ENCODE measurements at regions not wholly inside any gene's neighbourhood (a gene's known extent, or its start where the extent isn't known, plus 50 kb on each side); places are given as distances from the start of the nearest gene placed in this dataset.

DNA sequence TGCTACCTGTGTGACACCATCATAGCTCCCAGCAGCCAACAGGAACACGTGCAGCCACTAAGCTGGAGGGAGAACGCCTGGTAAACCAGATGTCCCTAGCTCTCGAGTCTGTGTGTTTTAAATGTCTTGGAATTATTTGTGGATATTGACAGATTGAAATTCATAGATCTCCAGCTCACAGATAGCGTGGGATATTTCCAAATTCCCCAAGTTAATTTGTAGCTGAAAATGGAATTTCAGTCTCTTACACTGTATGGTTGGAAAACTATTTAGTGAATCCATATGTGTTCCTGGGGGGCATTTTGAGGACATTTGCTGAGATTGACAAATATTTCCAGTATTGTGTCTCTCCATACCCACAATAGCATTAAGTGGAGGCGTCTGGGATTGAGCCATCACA lies 618.6 kb upstream of the TMEM132C start:
- no peak for DNase-seq

DNA sequence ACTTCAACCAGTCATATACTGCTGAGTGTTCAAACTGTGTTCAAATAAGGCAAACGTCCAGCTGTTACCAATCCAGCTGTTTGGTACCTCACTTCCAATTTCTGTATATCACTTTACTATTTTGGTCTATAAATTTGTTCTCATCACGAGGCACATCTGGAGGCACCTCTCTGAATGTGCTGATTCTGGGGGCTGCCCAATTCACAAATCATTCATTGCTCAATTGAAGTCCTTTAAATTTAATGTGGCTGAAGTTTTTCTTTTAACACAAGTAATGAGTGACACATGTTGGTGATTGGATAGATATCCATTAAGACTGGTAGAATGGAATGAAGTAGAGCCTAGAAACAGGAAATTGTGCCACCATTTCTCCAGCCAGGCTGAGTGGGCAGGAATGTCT lies 617.0 kb upstream of the TMEM132C start:
- DNase-seq, result no peak

DNA sequence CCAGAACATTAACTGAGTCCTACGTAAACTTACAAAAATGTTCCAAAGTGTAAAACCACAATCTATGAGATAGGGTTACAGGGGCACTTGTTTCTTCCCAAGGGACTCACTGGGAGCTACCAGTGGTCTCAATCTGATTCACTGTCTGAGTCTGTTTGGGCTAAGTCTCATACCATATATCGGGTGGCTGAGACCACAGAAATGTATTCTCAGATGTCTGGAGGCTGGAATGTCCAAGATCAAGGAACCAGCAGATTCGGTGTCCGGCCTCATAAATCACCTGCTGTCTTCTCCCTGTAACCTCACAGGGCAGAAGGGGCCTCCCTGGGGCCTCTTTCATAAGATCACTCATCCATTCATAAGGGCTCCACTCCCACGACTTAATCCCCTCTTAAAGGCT lies 616.3 kb upstream of the TMEM132C start:
- DNase-seq, result no peak

DNA sequence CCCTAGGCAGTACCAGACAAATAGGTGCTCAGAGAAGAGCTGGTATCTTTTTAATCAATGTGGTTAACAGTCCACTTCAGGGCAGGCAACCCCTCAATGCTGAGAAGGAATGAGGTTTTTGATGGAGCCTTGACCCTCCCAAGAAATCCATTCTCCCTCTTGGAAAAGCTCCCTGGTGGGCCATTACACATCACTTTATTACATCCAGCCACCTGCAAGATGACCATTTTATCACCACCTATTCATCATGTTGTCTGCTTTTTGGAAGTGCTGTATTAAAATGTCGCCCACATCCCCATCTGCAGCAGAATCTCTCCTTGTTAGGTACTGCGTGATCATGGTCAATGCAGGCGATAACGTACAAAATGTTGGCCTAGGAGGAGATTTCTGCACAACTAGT lies 614.7 kb upstream of the TMEM132C start:
- no peak for DNase-seq

DNA sequence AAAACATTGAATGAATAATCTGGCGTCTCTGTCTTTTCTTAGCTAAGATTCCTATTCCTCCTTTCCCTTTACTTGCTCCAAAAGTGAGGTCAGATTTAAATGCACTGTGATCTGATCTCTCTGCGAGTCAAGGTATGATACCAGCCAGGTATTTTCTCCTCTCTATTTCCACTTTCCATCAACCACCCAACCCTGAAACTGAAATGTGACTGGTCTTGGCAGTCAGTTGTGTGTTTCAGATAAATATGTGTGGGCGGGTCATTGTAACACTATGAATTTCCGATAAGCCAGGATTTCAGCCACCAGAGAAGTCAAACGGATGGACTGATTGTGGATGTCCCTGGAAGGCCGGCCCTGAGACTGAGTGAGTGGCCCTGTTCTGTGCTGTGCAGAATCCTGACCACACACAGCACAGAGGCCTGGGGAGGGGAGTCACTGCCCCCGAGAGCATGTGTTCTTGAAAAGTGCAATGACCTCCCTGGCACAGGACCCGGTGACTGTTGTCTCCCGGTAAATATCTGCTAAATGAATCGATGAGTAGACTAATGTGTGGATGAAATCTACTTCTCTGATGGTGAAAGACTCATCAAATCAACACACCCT lies 612.5 kb upstream of the TMEM132C start:
- no peak for DNase-seq

DNA sequence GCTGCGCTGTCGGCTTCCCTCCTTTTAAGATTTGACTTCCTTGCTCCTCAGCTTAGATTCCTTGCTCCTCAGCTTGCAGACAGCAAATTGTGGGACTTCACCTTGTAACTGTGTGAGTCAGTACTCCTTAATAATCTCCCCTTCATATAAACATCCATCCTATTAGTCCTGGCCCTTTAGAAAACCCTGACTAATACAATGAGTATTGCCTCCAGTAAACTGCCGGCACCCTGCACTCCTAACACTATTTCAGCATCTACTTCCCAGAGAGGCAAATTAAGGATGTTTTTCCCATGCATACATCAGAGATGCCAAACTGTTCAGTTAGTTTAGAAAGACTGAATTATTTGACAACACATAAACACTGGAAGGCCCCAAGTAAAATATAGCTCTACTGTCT lies 611.3 kb upstream of the TMEM132C start:
- DNase-seq, result no peak

DNA sequence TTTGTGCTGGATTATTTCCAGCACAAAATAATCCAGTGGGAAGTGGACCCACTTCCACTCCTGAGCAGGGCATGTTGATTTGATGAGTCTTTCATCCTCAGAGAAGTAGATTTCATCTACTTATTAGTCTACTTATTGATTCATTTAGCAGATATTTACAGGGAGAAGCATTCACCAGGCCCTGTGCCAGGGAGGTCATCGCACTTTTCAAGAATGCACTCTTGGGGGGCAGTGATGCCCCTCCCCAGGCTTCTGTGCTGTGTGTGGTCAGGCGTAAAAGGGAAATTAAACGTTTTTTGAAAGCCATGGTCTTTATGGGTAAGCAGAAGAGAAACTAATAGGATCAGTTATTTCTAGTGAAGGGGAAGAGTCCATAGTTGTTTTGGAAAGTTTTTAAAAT lies 610.7 kb upstream of the TMEM132C start:
- DNase-seq, result no peak

DNA sequence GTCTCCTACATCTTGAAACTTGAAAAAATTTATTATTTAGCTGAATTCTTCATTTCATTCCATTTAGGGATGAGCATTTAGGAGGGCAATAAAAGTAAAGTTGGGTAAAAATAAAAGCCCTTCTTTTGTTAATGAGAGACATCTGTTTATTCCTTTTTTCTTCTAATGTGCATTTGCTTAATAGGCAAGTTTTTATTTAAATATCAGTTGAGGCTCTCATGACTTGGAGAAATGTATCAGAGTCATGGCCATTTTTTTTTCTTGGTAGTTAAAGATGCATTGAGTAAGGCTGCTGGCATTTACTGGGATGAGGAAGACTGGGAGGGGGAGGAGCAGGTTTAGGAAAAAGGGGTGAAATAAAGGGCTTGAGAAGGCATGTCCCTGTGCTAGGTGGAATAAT lies 609.9 kb upstream of the TMEM132C start:
- DNase-seq, result no peak

DNA sequence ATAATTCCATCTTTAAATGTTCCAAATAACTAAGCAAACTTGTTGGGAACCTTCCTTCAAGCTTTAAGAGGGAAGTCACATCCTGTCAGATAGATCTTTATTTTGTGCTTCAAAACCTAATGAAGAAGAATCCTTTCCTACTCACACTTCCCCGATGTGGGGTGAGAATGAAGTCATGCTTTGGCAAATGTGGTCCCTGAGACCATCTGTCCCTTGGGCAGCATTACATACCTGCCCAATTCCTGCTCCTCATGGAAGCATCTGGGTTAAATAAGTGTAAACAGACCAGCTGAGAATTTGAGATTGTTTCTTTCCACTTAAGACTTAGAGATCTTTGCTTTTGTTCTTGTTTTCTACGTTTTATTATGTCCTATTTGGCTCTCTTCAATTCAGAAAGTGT lies 606.0 kb upstream of the TMEM132C start:
- DNase-seq, result no peak

DNA sequence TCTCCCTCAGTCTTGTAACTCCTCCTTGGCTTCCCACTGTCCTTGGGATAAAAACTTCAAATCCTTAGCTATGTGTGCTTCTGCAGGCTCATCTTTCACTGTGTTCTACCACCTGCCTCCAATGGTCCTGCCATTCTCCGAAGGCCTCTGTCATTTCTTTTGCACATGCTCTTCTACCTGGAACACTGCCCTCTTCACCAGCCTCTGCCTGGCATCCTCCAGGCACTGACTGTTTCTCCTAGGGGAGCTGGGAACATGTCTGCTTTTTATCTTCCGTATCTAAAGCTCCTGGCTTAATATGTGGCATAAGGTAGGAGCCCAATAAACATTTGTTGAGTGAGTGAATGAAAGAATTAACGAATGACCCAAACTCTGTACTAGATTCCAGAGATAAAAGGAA lies 603.3 kb upstream of the TMEM132C start:
- DNase-seq, result no peak

DNA sequence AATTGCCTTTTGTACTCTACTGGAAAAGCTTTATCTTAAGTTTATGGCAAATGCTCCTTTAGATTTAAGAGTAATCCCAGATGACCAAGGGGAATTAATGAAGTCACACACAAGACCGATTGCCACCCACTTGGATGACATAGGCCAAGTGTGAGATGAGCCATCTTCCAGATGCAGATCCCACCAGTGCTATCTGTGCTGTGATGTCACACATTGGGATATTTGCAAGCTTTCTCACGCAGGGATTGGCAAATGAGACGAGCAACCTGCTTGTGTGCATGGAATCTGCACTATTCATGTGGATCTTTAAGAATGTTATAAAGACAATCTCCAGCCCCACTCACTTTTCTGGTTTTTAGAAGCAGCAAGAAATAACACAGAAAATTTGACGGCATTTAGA lies 602.1 kb upstream of the TMEM132C start:
- DNase-seq, result no peak

DNA sequence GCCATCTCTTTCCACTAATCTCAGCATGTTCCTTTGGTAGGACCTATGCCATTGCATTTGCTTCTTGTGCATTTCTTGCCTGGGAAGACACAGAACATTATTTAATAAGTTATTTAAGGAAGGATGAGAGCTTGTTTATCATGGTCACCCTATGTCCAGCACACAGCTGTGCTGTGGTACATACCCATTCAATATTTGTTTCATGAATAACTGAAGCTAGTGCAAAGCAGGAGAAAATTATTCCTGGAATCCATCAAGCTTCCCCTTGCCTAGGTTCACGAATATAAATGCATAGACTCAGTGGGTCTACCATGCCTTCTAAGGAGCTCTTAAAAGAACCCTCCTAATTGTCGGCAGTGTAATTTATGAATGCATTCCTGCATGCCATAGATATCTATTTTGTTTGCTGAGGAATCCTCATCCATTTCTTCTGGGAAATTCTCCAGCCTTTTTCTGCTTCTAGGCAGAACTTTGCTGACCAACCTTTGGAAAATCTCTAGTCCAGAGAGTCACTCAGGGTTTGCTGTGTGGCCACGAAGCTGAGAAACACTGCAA lies 599.8 kb upstream of the TMEM132C start:
- DNase-seq, result no peak

DNA sequence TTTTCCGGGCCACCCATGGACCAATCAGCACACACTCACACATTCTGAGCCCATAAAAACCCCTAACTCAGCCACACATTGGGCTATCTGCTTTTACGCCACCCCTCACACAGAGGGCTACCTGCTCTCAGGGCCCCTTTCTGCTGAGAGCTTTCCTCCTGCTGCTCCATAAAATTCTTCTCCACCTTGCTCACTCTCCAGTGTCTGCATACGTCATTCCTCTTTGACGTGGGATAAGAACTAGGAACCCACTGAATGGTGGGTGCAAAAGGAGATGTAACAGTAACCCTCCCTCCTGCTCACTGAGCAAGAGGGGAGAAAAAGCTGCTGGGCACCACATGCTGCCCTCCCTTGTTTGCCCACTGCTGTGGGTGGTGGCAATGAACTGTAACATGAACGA lies 596.7 kb upstream of the TMEM132C start:
- DNase-seq, result no peak

DNA sequence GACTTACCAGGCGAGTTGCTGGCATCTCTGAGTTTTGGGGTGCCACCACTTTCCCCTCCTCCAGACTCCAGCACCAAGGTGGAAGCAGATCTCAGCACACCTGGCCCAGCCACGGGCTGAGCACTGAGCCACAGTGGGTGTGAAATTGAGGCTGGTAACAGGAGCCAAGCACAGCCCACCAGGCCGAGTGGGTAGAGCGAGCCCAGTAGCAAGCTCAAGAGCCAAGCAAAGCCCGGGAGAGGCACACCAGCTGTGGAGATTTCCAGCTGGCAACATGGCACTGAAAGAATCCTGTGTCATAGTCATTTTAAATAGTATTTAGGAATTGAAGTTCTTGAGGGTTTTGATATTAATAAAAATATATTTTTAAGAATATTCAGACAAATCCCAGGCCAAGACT lies 596.2 kb upstream of the TMEM132C start:
- DNase-seq, result no peak

DNA sequence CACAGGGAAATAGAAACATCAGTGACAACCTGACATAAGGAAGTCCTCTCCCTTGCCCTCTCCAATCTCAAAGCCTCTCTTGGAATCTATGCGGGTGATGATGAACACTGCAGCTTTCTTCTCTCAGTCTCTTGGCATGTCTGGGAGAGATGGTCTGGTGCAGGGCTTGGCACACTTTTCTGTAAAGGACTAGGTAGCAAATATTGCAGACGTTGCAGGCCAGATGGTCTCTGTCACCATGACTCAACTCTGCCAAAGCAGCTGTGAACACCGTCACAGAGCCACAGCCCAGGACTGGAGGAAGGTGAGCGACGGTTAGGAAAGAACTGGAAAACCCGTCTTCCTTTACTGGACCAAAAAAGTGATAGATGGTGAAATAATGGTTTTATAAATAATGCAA lies 591.0 kb upstream of the TMEM132C start:
- no peak for DNase-seq

DNA sequence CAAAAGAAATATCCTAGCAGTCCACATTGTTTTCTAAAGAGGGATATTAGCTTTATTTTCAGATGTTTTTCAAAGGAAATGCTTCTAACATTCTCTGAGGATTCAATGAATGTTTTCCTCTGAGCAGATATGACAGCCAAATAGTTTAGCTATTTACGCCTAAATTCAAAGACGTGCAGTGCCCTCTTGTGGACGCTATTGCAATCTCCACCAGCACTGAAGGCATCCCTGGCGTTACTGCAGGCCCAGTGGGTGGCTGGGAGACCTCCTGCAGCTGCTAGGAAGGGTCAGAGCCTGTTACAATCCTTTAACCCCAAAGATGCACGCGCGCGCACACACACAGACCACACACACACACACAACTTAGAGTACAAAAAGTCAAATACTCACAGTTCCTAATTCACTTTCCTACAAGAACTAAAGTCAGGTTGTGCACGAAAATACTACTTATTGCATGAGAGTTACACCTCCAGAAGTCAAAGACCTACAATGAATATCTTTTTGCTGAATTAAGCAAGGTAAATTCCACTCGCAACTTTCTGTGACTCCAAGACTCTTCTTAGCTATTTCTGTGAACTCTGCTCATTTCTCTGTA lies 589.3 kb upstream of the TMEM132C start:
- peak; percentile 74 for DNase-seq

DNA sequence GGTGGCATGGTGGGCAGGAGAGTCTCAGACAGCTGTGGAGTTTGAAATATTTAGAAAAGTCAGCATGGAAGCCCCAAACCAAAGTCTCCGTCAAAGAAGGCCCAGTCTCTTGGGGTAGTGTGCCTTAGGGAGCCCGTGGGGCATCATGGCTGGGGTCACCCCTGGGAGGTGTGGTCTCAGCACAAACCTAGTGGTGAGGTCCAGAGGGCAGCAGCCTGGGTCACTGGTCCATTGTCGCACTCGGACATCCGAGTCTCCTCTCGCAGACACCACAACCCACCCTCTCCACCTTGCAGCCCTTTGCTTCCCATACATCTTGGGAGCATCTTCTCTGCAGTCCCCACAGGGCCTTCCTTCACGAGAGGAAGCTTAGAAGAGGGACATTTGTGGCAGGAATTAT lies 588.0 kb upstream of the TMEM132C start:
- no peak for DNase-seq

DNA sequence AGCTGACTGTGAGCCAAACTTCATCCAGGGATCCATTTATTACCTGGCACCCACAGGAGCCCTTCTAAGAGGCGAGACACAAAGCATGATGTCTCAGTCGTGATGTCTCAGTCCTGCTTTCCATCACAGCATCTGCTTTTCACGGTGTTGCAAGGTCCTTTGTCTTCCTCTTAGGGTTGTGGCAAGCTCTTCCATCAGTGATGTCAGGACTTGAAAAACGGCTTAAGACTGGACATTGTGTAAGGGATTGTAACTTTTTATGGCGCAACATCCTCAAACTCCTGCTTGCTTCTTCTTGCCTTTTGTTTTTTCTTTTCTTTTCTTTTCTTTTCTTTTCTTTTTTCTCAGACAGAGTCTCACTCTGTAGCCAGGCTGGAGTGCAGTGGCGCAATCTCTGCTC lies 586.5 kb upstream of the TMEM132C start:
- DNase-seq, result no peak

DNA sequence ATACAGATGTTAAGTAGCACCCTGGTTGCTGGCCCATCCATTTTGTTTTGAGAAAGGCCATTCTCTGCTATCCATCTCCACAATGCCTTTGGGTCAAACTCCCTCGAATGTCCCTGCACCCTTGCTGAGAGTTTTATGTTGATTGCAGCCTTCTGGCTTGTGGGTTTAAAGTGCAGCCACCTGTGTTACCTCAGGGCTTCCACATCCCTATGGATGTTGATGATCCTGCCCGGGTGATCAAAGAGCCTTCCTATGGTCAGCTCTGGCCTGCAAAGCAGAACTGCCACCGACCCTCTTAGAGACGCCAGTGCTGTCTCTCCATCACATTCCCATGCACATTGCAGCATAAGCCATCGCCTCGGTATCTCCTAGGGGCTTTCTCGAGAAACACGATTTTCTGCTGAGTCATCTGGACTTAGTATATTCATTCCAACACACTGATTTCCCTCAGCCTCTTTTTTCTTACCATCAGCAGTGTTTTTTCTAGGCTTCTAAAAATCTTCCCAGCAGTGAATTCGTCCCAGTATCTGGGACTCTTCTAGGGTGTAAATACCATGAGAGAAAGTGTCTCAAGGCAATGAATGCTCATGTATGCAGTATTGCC lies 585.7 kb upstream of the TMEM132C start:
- no peak for DNase-seq

DNA sequence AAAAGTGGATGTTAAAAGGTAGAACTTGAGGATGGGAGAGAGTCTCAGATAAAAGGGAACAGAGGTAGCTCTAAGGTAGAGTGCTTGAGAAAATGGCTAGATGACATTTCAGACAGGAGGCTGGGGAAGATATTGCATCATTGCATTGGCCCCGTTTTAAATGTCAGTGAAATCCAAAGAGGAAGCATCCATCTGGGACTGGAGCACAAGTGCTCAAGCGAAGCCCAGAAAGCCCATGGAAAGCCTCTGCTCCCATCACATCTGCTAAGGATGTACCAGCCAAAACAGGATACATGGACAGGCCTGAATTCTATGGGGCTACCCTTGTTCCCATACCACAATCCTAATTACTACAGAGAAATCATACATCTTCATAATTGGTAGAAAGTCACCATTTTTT lies 581.5 kb upstream of the TMEM132C start:
- DNase-seq, result no peak

DNA sequence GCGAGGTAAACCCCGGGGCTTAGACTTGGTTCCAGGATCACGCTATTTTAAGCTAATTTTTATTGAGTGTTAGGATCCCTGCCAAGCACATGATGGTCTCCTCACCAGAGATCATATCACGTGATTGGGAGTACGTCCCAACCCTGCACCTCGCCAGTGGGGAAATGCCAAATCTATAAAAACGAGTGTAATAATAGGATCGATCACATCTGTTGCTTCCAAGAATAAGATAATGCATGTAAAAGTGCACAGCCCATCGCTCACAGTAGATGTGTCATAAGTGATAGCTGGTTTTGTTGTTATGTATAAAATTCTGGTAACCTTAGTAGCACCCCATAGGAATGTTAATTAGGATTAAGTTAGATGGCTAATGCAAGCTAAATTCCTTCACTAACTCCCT lies 581.0 kb upstream of the TMEM132C start:
- DNase-seq, result no peak

DNA sequence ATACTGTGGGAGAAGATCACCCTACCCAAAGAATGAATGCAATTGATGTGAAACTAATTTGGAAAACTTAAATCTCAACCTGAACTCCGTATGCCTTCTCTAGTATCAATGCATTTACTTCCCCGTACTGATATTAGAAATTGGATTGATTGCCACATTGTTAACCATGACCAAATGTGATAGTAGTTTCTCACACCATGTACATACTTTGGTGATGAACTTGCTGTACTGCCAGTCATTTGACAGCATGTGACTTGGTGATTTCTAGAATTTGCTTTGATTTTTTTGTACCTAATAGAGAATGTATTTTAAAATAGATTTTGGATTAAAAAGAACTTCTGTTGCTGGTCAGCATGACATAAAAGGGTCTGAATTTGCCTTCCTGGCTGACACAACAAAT lies 579.8 kb upstream of the TMEM132C start:
- DNase-seq, result no peak

DNA sequence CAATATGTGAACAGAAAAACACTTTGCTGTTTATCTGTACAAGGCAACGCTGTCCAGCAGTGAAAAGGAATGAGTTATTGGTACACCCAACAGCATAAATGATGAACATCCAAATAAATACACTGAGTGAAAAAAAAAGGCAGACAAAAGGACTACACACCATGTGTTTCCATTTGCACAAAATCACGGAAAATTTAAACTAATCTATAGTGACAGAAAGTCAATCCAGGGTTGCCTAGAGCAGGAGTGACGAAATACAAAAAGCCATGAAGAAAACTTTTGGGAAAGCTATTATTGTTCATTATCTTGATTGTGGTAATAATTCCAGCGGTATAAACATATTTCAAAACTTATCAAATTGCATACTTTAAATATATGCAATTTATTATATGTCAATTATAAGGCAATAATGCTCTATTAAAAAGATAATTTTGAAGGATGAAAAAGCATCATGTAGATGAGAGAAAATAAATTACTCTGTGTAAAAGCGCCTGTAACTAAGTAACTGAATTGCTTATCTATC lies 578.0 kb upstream of the TMEM132C start:
- DNase-seq, result no peak

DNA sequence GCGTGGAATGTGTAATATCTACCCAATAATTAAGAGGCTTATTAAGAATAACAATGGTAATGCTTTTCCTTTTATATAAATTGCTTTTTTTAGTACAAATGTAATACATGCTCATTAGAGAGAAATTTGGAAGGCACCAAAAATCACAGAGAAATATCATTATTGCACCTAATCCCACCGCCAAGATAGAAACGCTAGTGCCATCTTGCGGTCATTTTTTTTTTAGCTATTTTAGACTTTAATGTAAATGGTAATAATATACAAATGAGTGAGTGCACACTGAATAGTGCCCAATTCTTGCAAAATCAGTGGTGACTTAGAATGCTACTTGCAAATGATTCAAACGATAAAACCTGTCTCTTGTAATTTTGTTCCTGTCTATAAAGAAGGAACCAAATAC lies 576.8 kb upstream of the TMEM132C start:
- DNase-seq, result no peak

DNA sequence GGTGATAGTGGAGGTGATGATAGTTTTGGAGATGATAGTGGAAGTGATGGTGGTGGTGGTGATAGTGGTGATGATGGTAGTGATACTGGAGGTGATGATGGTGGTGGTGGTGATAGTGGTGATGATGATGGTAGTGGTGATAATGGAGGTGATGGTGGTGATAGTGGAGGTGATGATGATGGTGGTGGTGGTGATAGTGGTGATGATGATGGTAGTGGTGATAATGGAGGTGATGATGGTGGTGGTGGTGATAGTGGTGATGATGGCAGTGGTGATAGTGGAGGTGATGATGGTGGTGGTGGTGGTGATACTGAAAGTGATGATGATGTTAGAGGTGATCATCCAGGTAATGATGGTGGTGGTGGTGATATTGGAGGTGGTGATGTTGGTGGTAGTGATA lies 570.0 kb upstream of the TMEM132C start:
- no peak for DNase-seq

All from NCI-H1092 treated with DMSO at 0.1 percent for 48 hours (cell line).